Upper lobe of left lung (tissue), 4 donors: ENCODE measurements at regions not wholly inside any gene's neighbourhood (a gene's known extent, or its start where the extent isn't known, plus 50 kb on each side); places are given as distances from the start of the nearest gene placed in this dataset.

Experiments
- CTCF ChIP-seq, 6 experiments: fragments of 450-650 bp in 4 of 6; fragments of 200-600 bp in 2 of 6; sonication (generic) in 2 of 6; IDR thresholded peaks; one replicate each; pipeline ENCODE4 v1.5.1; 2016 to 2019; ENCODE audit warnings: antibody characterized with exemption in 6 of 6
- POLR2A ChIP-seq, 4 donors: fragments of 450-650 bp; IDR thresholded peaks; one replicate each; pipeline ENCODE4 v1.5.1; 2016 to 2017; ENCODE audit warnings: antibody characterized with exemption in 4 of 4, mild to moderate bottlenecking in 2 of 4

GRCh38 chr22:48894064-48894671, 933.5 kb downstream of the BRD1 start:
- TF ChIP-seq POLR2A (IDR thresholded peaks at IDR 0.05), result no peak
- TF ChIP-seq CTCF (IDR thresholded peaks at IDR 0.05), result peak in 1 of 6 experiments; percentile 8
